ENCODE measurements at regions not wholly inside any gene's neighbourhood (a gene's known extent, or its start where the extent isn't known, plus 50 kb on each side); places are given as distances from the start of the nearest gene placed in this dataset.

DNA sequence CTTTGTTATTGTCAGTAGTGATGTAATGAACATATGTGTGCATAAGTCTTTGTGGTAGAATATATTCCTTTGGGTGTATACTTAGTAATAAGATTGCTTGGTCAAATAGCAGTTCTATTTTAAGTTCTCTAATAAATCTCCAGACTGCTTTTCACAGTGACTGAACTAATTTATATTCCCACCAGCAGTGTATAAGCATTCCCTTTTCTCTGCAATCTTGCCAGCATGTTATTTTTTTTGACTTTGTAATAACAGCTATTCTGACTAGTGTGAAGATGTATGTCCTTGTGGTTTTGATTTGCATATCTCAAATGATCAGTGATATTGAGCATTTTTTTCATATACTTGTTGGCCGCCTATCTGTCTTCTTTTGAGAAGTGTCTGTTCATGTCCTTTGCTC lies 111.5 kb upstream of the CDH12 start:
- TF ChIP-seq, protein P1, sequence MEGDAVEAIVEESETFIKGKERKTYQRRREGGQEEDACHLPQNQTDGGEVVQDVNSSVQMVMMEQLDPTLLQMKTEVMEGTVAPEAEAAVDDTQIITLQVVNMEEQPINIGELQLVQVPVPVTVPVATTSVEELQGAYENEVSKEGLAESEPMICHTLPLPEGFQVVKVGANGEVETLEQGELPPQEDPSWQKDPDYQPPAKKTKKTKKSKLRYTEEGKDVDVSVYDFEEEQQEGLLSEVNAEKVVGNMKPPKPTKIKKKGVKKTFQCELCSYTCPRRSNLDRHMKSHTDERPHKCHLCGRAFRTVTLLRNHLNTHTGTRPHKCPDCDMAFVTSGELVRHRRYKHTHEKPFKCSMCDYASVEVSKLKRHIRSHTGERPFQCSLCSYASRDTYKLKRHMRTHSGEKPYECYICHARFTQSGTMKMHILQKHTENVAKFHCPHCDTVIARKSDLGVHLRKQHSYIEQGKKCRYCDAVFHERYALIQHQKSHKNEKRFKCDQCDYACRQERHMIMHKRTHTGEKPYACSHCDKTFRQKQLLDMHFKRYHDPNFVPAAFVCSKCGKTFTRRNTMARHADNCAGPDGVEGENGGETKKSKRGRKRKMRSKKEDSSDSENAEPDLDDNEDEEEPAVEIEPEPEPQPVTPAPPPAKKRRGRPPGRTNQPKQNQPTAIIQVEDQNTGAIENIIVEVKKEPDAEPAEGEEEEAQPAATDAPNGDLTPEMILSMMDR (conservative IDR thresholded peaks at IDR 0.05): no peak
- TF ChIP-seq ZFX (IDR thresholded peaks at IDR 0.05): no peak

DNA sequence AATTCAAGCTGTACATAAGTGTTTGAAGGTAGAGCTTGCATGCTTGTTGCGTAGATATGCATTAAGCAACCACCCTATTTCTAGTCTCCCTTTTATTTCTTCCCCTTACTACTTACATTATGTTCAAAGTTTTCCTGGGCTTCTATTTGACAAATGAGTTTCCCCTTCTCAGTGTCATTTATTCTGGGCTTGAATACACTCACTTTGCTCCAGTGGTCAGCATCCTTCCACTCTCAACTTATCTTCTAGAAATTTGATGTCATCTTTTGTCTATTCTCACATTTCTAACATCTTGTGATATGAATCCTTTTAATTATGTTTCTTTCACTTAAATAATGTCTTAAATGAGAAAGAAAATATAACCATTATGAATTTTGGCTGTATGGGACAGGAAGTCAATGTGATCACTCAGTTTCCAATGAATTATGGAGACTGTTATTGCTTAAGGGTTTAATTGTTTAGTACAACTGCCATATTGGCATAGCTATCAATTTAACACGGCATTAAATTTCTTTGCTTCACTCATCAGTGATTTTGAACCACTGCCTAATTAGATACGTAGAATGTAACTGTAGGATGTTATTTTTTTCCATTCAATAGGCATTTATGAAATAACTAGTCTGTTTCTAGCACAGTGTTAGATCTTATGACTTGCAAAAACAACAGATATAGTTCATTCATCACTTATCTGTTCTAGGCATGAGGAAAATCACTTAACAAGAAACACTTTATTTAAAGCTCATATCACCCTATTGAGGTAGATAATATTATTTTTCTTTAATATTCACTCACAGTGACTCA lies 105.5 kb upstream of the CDH12 start:
- TF ChIP-seq, protein P1 (conservative IDR thresholded peaks at IDR 0.05): no peak
- TF ChIP-seq ZFX (IDR thresholded peaks at IDR 0.05): no peak
- no peak overlapping the region for H3K27ac ChIP-seq

More for the DNA sequence above, 111.5 kb upstream of the CDH12 start:
- no peak overlapping the region for H3K27ac ChIP-seq

DNA sequence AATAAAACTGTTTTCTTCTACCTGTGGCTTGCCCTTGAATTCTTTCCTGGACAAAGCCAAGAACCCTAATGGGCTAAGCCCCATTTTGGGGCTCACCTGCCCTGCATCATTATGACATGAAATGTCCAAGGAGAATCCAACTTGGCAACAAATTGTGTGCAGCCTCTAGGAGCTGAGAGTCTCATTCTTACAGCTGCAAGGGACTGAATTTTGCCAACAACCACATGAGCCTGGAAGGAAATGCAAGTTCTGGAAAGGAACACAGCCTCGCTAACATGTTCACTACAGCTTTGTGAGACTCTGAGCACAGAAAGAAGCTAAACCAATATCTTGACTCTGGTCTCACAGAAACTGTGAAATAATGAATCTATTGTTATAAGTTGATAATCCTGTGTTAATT lies 94.8 kb upstream of the CDH12 start:
- H3K27ac ChIP-seq: no peak overlapping the region
- TF ChIP-seq, protein P1 (conservative IDR thresholded peaks at IDR 0.05): no peak
- TF ChIP-seq ZFX (IDR thresholded peaks at IDR 0.05): no peak

DNA sequence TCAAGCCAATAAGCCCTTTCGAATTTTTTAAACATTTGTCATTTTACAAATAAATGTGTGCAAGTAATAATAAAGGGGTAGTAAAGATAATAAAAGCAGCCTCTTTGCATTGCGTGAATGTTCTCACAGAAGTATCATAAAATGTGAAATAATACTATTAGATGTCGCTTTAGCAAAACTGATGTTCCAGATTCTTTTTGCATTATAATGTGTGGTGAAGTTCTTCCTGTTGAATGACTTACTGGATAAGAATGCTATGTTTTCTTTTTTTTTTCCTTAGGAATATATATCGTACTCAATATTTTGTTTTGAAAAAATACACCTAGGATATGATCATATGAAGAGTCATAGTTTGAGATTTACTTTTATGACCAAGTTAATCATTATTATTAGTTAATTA lies 85.2 kb upstream of the CDH12 start:
- no peak overlapping the region for H3K27ac ChIP-seq
- no peak for TF ChIP-seq ZFX (IDR thresholded peaks at IDR 0.05)
- TF ChIP-seq, protein P1 (conservative IDR thresholded peaks at IDR 0.05): no peak

DNA sequence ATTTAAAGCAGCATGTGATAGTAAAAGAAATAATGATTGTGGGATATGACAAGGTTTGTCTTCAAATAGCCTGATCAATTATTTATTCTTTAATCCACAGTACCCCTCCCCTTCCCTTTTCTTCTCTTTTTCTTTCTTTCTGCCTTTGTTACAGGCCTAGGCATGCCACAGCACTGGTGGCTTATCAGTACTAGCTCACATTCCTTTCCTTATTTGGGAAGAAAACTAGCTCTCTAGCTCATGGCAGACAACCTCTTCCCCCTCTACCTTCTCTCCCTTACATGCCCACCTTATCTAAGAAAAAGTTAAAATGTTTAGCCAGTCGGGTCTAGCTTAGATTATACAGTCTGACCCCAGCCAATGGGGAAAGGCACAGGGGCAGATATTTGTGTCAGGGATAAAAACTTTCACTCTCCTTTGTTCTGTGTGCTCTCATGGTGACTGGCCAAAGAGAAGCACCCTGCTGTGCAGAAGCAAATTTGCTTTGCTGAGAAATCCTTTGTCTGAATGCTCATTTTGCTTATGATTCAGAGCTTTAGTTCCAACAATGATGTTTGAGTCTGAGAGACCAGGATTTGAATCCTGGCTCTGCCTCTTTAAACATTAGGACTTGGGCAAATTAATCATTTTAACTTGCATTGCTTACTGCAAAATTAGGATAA lies 75.8 kb upstream of the CDH12 start:
- TF ChIP-seq ZFX (IDR thresholded peaks at IDR 0.05): no peak
- TF ChIP-seq, protein P1 (conservative IDR thresholded peaks at IDR 0.05): no peak
- no peak overlapping the region for H3K27ac ChIP-seq

DNA sequence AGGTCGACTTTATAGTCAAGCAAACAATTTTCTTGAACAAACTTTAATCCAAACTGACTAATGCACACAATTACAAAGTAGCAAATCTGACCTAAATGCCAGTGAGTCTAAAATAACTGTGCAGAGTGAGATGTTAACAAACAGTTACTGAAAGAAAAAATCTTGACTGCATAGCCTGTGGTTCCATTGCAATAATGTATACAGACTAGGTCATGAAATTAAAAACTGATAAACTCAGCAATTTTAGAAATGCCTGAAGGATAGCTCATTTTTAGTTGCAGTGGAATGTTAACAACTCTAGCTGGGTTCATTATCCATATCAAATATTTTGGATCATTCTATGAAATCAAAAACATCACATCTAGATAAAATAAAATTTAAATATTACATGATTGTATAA lies 73.4 kb upstream of the CDH12 start:
- no peak overlapping the region for H3K27ac ChIP-seq
- TF ChIP-seq, protein P1 (conservative IDR thresholded peaks at IDR 0.05): no peak
- TF ChIP-seq ZFX (IDR thresholded peaks at IDR 0.05): no peak

DNA sequence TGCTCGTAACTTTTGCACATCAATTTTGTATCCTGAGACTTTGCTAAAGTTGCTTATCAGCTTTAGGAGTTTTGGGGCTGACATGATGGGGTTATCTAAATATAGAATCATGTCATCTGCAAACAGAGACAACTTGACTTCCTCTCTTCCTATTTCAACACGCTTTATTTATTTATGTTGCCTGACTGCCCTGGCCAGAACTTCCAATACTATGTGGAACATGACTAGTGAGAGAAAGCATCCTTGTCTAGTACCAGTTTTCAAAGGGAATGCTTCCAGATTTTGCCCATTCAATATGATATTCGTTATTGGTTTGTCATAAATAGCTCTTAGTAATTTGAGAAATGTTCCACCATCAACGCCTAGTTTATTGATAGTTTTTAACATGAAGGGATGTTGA lies 65.4 kb upstream of the CDH12 start:
- no peak overlapping the region for H3K27ac ChIP-seq
- TF ChIP-seq, protein P1 (conservative IDR thresholded peaks at IDR 0.05): no peak
- TF ChIP-seq ZFX (IDR thresholded peaks at IDR 0.05): no peak
